Activated CD8-positive, alpha-beta T cell treated with anti-CD3 and anti-CD28 coated beads, Interleukin-2, amount 10 ng/mL, durations not matched to agents 7 days and 5 days (primary cell): ENCODE measurements at regions not wholly inside any gene's neighbourhood (a gene's known extent, or its start where the extent isn't known, plus 50 kb on each side); places are given as distances from the start of the nearest gene placed in this dataset.
"Not testable (repeated sequence)": the region's sequence is repeated elsewhere in the genome, so short reads cannot be mapped to it uniquely, and the experiment has no call there.

Source experiments
- ATAC-seq: fragments of 150-1000 bp; cut with Tn5 transposase; one replicate; pipeline ENCODE4 v1.10.0; 2021; ENCODE audit warnings: moderate library complexity
- CTCF ChIA-PET: fragments of 350-600 bp; sonication (Branson Sonifier 250); formaldehyde crosslinking; loops from one replicate; lab custom pipeline; 2021; ENCODE audit warnings: antibody characterized with exemption; lab: Charles Lee
- POLR2A ChIA-PET: fragments of 350-600 bp; sonication (Branson Sonifier 250); formaldehyde crosslinking; loops from one replicate; lab custom pipeline; 2021; ENCODE audit warnings: antibody characterized with exemption; lab: Charles Lee
- DNase-seq: peaks from one replicate; pipeline ENCODE4 v3.0.0-alpha.2; 2020
- H3K27ac Mint-ChIP-seq: one replicate; pipeline ENCODE4 v1.8.0; 2021; ENCODE audit warnings: mild to moderate bottlenecking, mixed read lengths
- H3K27me3 Mint-ChIP-seq: one replicate; pipeline ENCODE4 v1.8.0; 2021; ENCODE audit warnings: low read depth, mixed read lengths
- H3K36me3 Mint-ChIP-seq: one replicate; pipeline ENCODE4 v1.8.0; 2021; ENCODE audit warnings: low read depth, mixed read lengths
- H3K4me1 Mint-ChIP-seq: one replicate; pipeline ENCODE4 v1.8.0; 2021; ENCODE audit warnings: low read depth, mixed read lengths
- H3K4me3 Mint-ChIP-seq: one replicate; pipeline ENCODE4 v1.8.0; 2021; ENCODE audit warnings: mild to moderate bottlenecking, mixed read lengths
- H3K9me3 Mint-ChIP-seq: one replicate; pipeline ENCODE4 v1.8.0; 2022; ENCODE audit warnings: mixed read lengths; ENCODE audit not compliant: insufficient read depth

DNA sequence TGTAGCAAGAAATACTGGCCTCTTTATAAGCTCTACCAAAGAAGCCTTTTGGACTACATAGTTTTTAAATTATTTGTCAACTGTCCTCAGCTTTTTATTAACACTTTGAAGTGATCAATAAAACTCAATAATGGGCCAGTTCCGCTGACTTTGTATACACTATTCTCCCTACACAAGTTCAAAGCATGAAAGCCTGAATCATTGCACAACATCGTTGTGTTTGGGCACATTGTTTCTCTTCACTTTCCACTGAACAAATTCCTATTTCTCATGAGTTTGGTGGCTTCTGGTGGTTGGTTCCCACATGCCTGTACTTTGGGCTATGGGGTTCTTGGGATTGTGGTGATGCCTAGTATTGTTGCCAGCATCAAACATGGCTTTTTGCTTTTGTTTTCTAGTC lies 561.8 kb upstream of the LRRN3 start:
- Mint-ChIP-seq H3K4me3 (no peak overlapping the region), H3K27me3 (no peaks in the 10 kb centered on the region), H3K4me1 (no peaks in the 10 kb centered on the region), H3K9me3 (no peaks in the 10 kb centered on the region), H3K27ac (no peak overlapping the region), H3K36me3 (no peaks in the 10 kb centered on the region)
- DNase-seq (no peak), ATAC-seq (no peak)
- CTCF ChIA-PET, result no interaction called here
- POLR2A ChIA-PET, result no interaction called here

DNA sequence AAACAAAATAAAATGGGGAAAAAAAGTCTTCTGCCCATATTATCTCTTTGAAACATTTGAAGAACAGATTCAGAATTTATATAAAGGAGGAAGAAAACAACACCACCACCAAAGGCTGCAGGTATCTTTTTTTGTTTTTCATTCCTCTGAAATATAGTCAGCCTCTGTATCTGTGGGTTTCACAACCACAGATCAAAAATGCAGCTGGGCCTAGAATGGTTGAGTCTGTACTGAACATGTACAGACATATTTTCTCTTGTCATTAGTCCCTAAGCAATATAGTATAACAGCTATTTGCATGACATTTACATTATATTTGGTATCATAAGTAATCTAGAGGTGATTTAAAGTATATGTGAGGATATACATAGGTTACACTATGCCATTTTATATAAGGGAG lies 559.7 kb upstream of the LRRN3 start:
- Mint-ChIP-seq H3K4me1 (no peaks in the 10 kb centered on the region), H3K4me3 (no peak overlapping the region), H3K36me3 (no peaks in the 10 kb centered on the region), H3K9me3 (no peaks in the 10 kb centered on the region), H3K27ac (no peak overlapping the region), H3K27me3 (no peaks in the 10 kb centered on the region)
- ChIA-PET POLR2A (no interaction called here), CTCF (no interaction called here)
- DNase-seq, result no peak
- no peak for ATAC-seq

- Mint-ChIP-seq H3K27me3 (no peaks in the 10 kb centered on the region), H3K4me3 (no peak overlapping the region), H3K4me1 (no peaks in the 10 kb centered on the region), H3K36me3 (no peaks in the 10 kb centered on the region), H3K27ac (no peak overlapping the region), H3K9me3 (no peaks in the 10 kb centered on the region)
- no peak for DNase-seq
- ATAC-seq, result no peak
- CTCF ChIA-PET, result no interaction called here
- POLR2A ChIA-PET, result interaction anchor here (0.5 kb wide), 1 partner anchor 570 kb away, joined by 3 read pairs; no protein-coding TSS in a partner anchor
Observed at GRCh38 chr7:110534241-110534931, 556.5 kb upstream of the LRRN3 start.

GRCh38 chr7:110539216-110539615 lies 551.7 kb upstream of the LRRN3 start:
- no peak for ATAC-seq
- POLR2A ChIA-PET, result no interaction called here
- Mint-ChIP-seq H3K27ac (no peak overlapping the region), H3K9me3 (no peaks in the 10 kb centered on the region), H3K27me3 (no peaks in the 10 kb centered on the region), H3K4me3 (no peak overlapping the region), H3K4me1 (no peaks in the 10 kb centered on the region), H3K36me3 (no peaks in the 10 kb centered on the region)
- CTCF ChIA-PET, result no interaction called here
- no peak for DNase-seq

- H3K36me3 Mint-ChIP-seq, result no peaks in the 10 kb centered on the region
- no peaks in the 10 kb centered on the region for H3K4me1 Mint-ChIP-seq
- no peaks in the 10 kb centered on the region for H3K27me3 Mint-ChIP-seq
- no peak for ATAC-seq
- no peak overlapping the region for H3K4me3 Mint-ChIP-seq
- H3K27ac Mint-ChIP-seq, result no peak overlapping the region
- H3K9me3 Mint-ChIP-seq, result no peaks in the 10 kb centered on the region
- POLR2A ChIA-PET, result no interaction called here
- CTCF ChIA-PET, result interaction anchor here (0.9 kb wide), 1 partner anchor 269 kb away, joined by 3 read pairs; no protein-coding TSS in a partner anchor
- no peak for DNase-seq
Observed at GRCh38 chr7:110541962-110542361, 549.0 kb upstream of the LRRN3 start.

- ChIA-PET POLR2A (no interaction called here), CTCF (no interaction called here)
- H3K4me3 Mint-ChIP-seq, result no peak overlapping the region
- H3K27ac Mint-ChIP-seq, result no peak overlapping the region
- ATAC-seq (no peak), DNase-seq (no peak)
- no peaks in the 10 kb centered on the region for H3K27me3 Mint-ChIP-seq
- H3K9me3 Mint-ChIP-seq, result no peaks in the 10 kb centered on the region
- no peaks in the 10 kb centered on the region for H3K36me3 Mint-ChIP-seq
- no peaks in the 10 kb centered on the region for H3K4me1 Mint-ChIP-seq
Observed at GRCh38 chr7:110544194-110544593, 546.7 kb upstream of the LRRN3 start.

- Mint-ChIP-seq H3K36me3 (no peaks in the 10 kb centered on the region), H3K9me3 (peaks cover 9% of the 10 kb centered on the region), H3K4me1 (no peaks in the 10 kb centered on the region), H3K27ac (no peak overlapping the region), H3K27me3 (no peaks in the 10 kb centered on the region), H3K4me3 (no peak overlapping the region)
- DNase-seq, result no peak
- ChIA-PET POLR2A (no interaction called here), CTCF (no interaction called here)
- no peak for ATAC-seq
Observed at GRCh38 chr7:110548372-110548771, 542.6 kb upstream of the LRRN3 start.

DNA sequence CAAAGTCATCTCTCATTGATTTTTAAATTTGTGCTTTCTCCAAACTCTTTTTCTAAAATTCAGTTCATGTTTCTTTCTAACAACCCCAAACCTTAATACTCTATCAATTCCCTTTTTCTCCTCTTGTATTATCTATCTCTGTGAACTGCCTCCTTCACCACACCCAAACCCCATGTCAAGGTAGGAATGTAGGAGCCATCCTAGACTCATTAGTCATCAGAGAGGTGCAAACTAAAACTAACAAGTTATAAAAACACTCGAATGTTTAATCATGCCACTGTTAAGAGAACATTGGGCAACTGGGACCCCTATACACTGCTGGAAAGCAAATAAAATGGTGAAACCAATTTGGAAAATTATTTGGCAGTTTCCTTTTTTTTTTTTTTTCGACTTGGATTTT lies 533.8 kb upstream of the LRRN3 start:
- no peak overlapping the region for H3K27ac Mint-ChIP-seq
- no peaks in the 10 kb centered on the region for H3K4me1 Mint-ChIP-seq
- ATAC-seq (no peak), DNase-seq (no peak)
- no peak overlapping the region for H3K4me3 Mint-ChIP-seq
- no peaks in the 10 kb centered on the region for H3K27me3 Mint-ChIP-seq
- H3K36me3 Mint-ChIP-seq, result peaks cover 2% of the 10 kb centered on the region
- ChIA-PET POLR2A (no interaction called here), CTCF (no interaction called here)
- peaks cover 6% of the 10 kb centered on the region for H3K9me3 Mint-ChIP-seq

DNA sequence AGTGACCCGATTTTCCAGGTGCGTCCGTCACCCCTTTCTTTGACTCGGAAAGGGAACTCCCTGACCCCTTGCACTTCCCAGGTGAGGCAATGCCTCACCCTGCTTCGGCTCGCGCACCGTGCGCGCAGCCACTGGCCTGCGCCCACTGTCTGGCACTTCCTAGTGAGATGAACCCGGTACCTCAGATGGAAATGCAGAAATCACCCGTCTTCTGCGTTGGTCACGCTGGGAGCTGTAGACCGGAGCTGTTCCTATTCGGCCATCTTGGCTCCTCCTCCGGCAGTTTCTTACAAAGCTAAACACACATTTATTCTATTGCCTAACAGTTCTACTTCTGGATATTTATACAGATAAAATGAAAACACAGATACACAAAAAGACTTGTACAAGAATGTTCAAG lies 527.6 kb upstream of the LRRN3 start:
- H3K27me3 Mint-ChIP-seq, H3K4me1 Mint-ChIP-seq, H3K36me3 Mint-ChIP-seq, POLR2A ChIA-PET, DNase-seq, H3K9me3 Mint-ChIP-seq, H3K27ac Mint-ChIP-seq, ATAC-seq, H3K4me3 Mint-ChIP-seq, CTCF ChIA-PET: not testable (repeated sequence)

- ChIA-PET CTCF (no interaction called here), POLR2A (no interaction called here)
- Mint-ChIP-seq H3K4me3 (no peak overlapping the region), H3K9me3 (peaks cover 8% of the 10 kb centered on the region), H3K4me1 (no peaks in the 10 kb centered on the region), H3K36me3 (no peaks in the 10 kb centered on the region), H3K27me3 (no peaks in the 10 kb centered on the region), H3K27ac (no peak overlapping the region)
- ATAC-seq (no peak), DNase-seq (no peak)
Observed at GRCh38 chr7:110564246-110564645, 526.7 kb upstream of the LRRN3 start.

GRCh38 chr7:110568388-110568787 lies 522.5 kb upstream of the LRRN3 start:
- H3K4me1 Mint-ChIP-seq, result no peaks in the 10 kb centered on the region
- ATAC-seq (no peak), DNase-seq (no peak)
- CTCF ChIA-PET, result no interaction called here
- no peak overlapping the region for H3K4me3 Mint-ChIP-seq
- H3K27me3 Mint-ChIP-seq, result no peaks in the 10 kb centered on the region
- H3K27ac Mint-ChIP-seq, result no peak overlapping the region
- no peaks in the 10 kb centered on the region for H3K36me3 Mint-ChIP-seq
- peaks cover 5% of the 10 kb centered on the region for H3K9me3 Mint-ChIP-seq
- POLR2A ChIA-PET, result no interaction called here

- ATAC-seq, result no peak
- Mint-ChIP-seq H3K4me3 (no peak overlapping the region), H3K9me3 (peaks cover 3% of the 10 kb centered on the region), H3K27ac (no peak overlapping the region), H3K36me3 (no peaks in the 10 kb centered on the region), H3K4me1 (no peaks in the 10 kb centered on the region), H3K27me3 (no peaks in the 10 kb centered on the region)
- no peak for DNase-seq
- POLR2A ChIA-PET, result no interaction called here
- CTCF ChIA-PET, result no interaction called here
Observed at GRCh38 chr7:110568932-110569331, 522.0 kb upstream of the LRRN3 start.
